Body of pancreas (tissue), 4 donors: ENCODE measurements at regions not wholly inside any gene's neighbourhood (a gene's known extent, or its start where the extent isn't known, plus 50 kb on each side); places are given as distances from the start of the nearest gene placed in this dataset.

Experiments used
- ATAC-seq: fragments of 150-250 bp; one replicate; pipeline ENCODE4 v1.9.1; 2016
- DNase-seq, 4 donors: peaks; one replicate each; pipeline ENCODE4 v3.0.0-alpha.2; 2019
- H3K27ac ChIP-seq, 4 donors: fragments of 200-600 bp; sonication (generic); 1 replicate in 3 of 4; 2 replicates in 1 of 4; pipeline versions ENCODE4 v1.5.1 to v1.6.1; 2016 to 2019; ENCODE audit warnings: mild to moderate bottlenecking in 1 of 4, mixed read lengths in 1 of 4, moderate library complexity in 1 of 4
- H3K27me3 ChIP-seq, 2 donors: fragments of 200-600 bp; sonication (generic); one replicate each; pipeline ENCODE4 v1.6.0; 2016; ENCODE audit warnings: mild to moderate bottlenecking in 1 of 2
- H3K36me3 ChIP-seq, 2 donors: fragments of 200-600 bp; sonication (generic); replicated peaks in 1 of 2; 2 replicates each; pipeline ENCODE4 v1.5.1; 2016; ENCODE audit warnings: low read depth in 2 of 2; ENCODE audit not compliant: insufficient read depth in 1 of 2
- H3K4me1 ChIP-seq: fragments of 200-600 bp; sonication (generic); one replicate; pipeline ENCODE4 v1.6.0; 2016
- H3K4me3 ChIP-seq, 2 donors: fragments of 200-600 bp; sonication (generic); 1 replicate in 1 of 2; 2 replicates in 1 of 2; pipeline ENCODE4 v1.5.1; 2016 to 2019
- H3K9me3 ChIP-seq, 3 donors: fragments of 200-600 bp; sonication (generic); 1 replicate in 2 of 3; 2 replicates in 1 of 3; pipeline ENCODE4 v1.5.1; 2016
- CTCF ChIP-seq, 7 experiments: fragments of 450-650 bp in 4 of 7; fragments of 200-600 bp in 3 of 7; sonication (generic) in 3 of 7; IDR thresholded peaks; one replicate each; pipeline ENCODE4 v1.5.1; 2016 to 2019; ENCODE audit warnings: antibody characterized with exemption in 7 of 7
- POLR2A ChIP-seq, 3 donors: fragments of 450-650 bp; IDR thresholded peaks; one replicate each; pipeline ENCODE4 v1.6.1; 2016; ENCODE audit warnings: antibody characterized with exemption in 3 of 3, mild to moderate bottlenecking in 2 of 3
- WGBS, 2 donors: methylation state at CpG; one replicate each; pipeline ENCODE4 v1.1.5; 2017; 5-methylcytosine and 5-hydroxymethylcytosine counted together
- intact Hi-C: fragments of 100-400 bp; cut with DNase I; formaldehyde crosslinking; loops from one replicate; pipeline ENCODE4 v1.15.1; 2023

GRCh38 chr7:444606-445005, 75.0 kb downstream of the PDGFA start:
- Histone ChIP-seq H3K27me3 (no peaks in the 10 kb centered on the region), H3K36me3 (no peaks in the 10 kb centered on the region), H3K9me3 (no peaks in the 10 kb centered on the region), H3K4me3 (no peak overlapping the region), H3K4me1 (no peaks in the 10 kb centered on the region), H3K27ac (no peak overlapping the region)
- no peak for DNase-seq
- 90% methylated on average over 7 to 8 of the region's 8 CpGs for WGBS, 2 donors
- no peak for TF ChIP-seq POLR2A (IDR thresholded peaks at IDR 0.05)
- intact Hi-C loops = no loop called here
- ATAC-seq = no peak

- DNase-seq (no peak), ATAC-seq (no peak)
- no peaks in the 10 kb centered on the region for H3K27me3 ChIP-seq
- intact Hi-C loops = no loop called here
- 90 to 92% methylated on average over 4 to 13 of the region's 14 CpGs for WGBS, 2 donors
- no peak overlapping the region for H3K27ac ChIP-seq
- H3K36me3 ChIP-seq = no peaks in the 10 kb centered on the region
- TF ChIP-seq POLR2A (IDR thresholded peaks at IDR 0.05) = no peak
- TF ChIP-seq CTCF (IDR thresholded peaks at IDR 0.05) = no peak
- no peaks in the 10 kb centered on the region for H3K4me1 ChIP-seq
- H3K9me3 ChIP-seq = no peaks in the 10 kb centered on the region
- no peak overlapping the region for H3K4me3 ChIP-seq
Measured at GRCh38 chr7:445020-445419, 74.6 kb downstream of the PDGFA start.

GRCh38 chr7:445563-446288, 73.9 kb downstream of the PDGFA start:
- no peak for ATAC-seq

GRCh38 chr7:446289-446935, 73.2 kb downstream of the PDGFA start:
- H3K4me1 ChIP-seq = no peaks in the 10 kb centered on the region
- no peaks in the 10 kb centered on the region for H3K27me3 ChIP-seq
- no peaks in the 10 kb centered on the region for H3K36me3 ChIP-seq
- 84 to 85% methylated on average over 19 to 29 of the region's 29 CpGs for WGBS, 2 donors
- ATAC-seq = no peak
- TF ChIP-seq CTCF (IDR thresholded peaks at IDR 0.05) (no peak), POLR2A (IDR thresholded peaks at IDR 0.05) (no peak)
- H3K4me3 ChIP-seq = no peak overlapping the region
- no peak for DNase-seq
- no peaks in the 10 kb centered on the region for H3K9me3 ChIP-seq
- H3K27ac ChIP-seq = no peak overlapping the region
- intact Hi-C loops = no loop called here

More at GRCh38 chr7:445563-446288, 73.9 kb downstream of the PDGFA start:
- Histone ChIP-seq H3K36me3 (no peaks in the 10 kb centered on the region), H3K27ac (no peak overlapping the region), H3K4me3 (no peak overlapping the region), H3K4me1 (no peaks in the 10 kb centered on the region), H3K27me3 (no peaks in the 10 kb centered on the region), H3K9me3 (no peaks in the 10 kb centered on the region)
- intact Hi-C loops = no loop called here
- DNase-seq = no peak
- TF ChIP-seq CTCF (IDR thresholded peaks at IDR 0.05) (no peak), POLR2A (IDR thresholded peaks at IDR 0.05) (no peak)
- WGBS, 2 donors = 85 to 86% methylated on average over 12 to 14 of the region's 14 CpGs
